Stimulated activated CD8-positive, alpha-beta memory T cell treated with anti-CD3 and anti-CD28 coated beads, Interleukin-15, amount 100 ng/mL, for 48 hours (primary cell): ENCODE measurements at regions not wholly inside any gene's neighbourhood (a gene's known extent, or its start where the extent isn't known, plus 50 kb on each side); places are given as distances from the start of the nearest gene placed in this dataset.

Experiments used
- DNase-seq, 2 donors: peaks; one replicate each; pipeline ENCODE4 v3.0.0-alpha.2; 2020; ENCODE audit warnings: low read depth in 2 of 2

GRCh38 chr3:107970993-107971580, 119.7 kb downstream of the CD47 start:
- no peak for DNase-seq

GRCh38 chr3:107969994-107970819, 120.6 kb downstream of the CD47 start:
- no peak for DNase-seq

- no peak for DNase-seq
Measured at GRCh38 chr3:107969525-107969924, 121.3 kb downstream of the CD47 start.

GRCh38 chr3:107966276-107966675, 124.6 kb downstream of the CD47 start:
- DNase-seq, result no peak

GRCh38 chr3:107965136-107965655, 125.6 kb downstream of the CD47 start:
- DNase-seq, result no peak

GRCh38 chr3:107963581-107963980, 127.2 kb downstream of the CD47 start:
- no peak for DNase-seq

GRCh38 chr3:107962946-107963345, 127.9 kb downstream of the CD47 start:
- no peak for DNase-seq

GRCh38 chr3:107962037-107962436, 128.8 kb downstream of the CD47 start:
- DNase-seq, result no peak

GRCh38 chr3:107959550-107960154, 131.2 kb downstream of the CD47 start:
- DNase-seq, result no peak

- DNase-seq, result no peak
Measured at GRCh38 chr3:107958146-107958545, 132.7 kb downstream of the CD47 start.

GRCh38 chr3:107956991-107957900, 133.6 kb downstream of the CD47 start:
- DNase-seq, result no peak

- DNase-seq, result no peak
Measured at GRCh38 chr3:107954845-107955244, 136.0 kb downstream of the CD47 start.

GRCh38 chr3:107953722-107954121, 137.1 kb downstream of the CD47 start:
- DNase-seq, result no peak

GRCh38 chr3:107951126-107951525, 139.7 kb downstream of the CD47 start:
- no peak for DNase-seq

- no peak for DNase-seq
Measured at GRCh38 chr3:107950417-107950816, 140.4 kb downstream of the CD47 start.

GRCh38 chr3:107949394-107949970, 141.3 kb downstream of the CD47 start:
- DNase-seq, result no peak

- no peak for DNase-seq
Measured at GRCh38 chr3:107947203-107947602, 143.6 kb downstream of the CD47 start.

- DNase-seq, result no peak
Measured at GRCh38 chr3:107946700-107947099, 144.1 kb downstream of the CD47 start.

- no peak for DNase-seq
Measured at GRCh38 chr3:107945417-107946094, 145.3 kb downstream of the CD47 start.

- no peak for DNase-seq
Measured at GRCh38 chr3:107943786-107944523, 146.9 kb downstream of the CD47 start.
